ENCODE measurements at regions not wholly inside any gene's neighbourhood (a gene's known extent, or its start where the extent isn't known, plus 50 kb on each side); places are given as distances from the start of the nearest gene placed in this dataset.

DNA sequence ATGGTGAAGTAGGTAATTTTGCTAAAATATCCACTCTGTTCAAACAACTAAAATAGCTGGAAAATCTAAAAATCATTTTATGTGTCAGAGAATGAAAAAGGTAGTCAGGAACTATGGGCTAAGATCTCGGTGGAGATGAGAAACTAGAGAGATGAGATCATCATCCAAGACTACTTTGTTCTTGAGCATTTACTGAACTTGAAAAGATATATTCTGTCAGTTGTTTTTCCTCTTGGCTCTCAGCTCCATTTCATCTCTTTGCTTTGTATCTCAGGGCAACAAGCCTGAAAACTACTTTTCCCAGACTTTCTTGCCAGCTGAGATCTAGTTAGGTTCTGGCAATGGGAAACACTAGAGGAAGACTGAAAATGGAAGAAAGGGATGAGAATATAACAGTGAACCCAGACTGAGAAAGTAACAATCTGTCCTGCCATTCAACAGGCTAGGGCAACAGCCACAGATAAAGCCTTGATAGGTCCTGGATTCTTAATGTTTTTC is 346.2 kb upstream of the MEX3C start:
- Histone ChIP-seq H3K9ac (ENCODE audit: low read depth, low read length) (no peak overlapping the region), H3K79me2 (ENCODE audit: insufficient read depth, low read length) (no peaks in the 10 kb centered on the region), H3K4me2 (ENCODE audit: insufficient read depth, low read length) (no peak overlapping the region), H3K9me3 (ENCODE audit: insufficient read depth, low read length, severe bottlenecking) (no peaks in the 10 kb centered on the region), H2AFZ (ENCODE audit: low read depth, low read length) (no peak overlapping the region), H3K4me1 (ENCODE audit: insufficient read depth, low read length) (no peaks in the 10 kb centered on the region), H3K27me3 (ENCODE audit: insufficient read depth, low read length, poor library complexity) (no peaks in the 10 kb centered on the region), H3K36me3 (ENCODE audit: insufficient read depth, low read length) (no peaks in the 10 kb centered on the region), H3K4me3 (ENCODE audit: low read depth in 1 of 2, low read length in 2 of 2) (no peak overlapping the region), H3K27ac (ENCODE audit: low read length) (no peak overlapping the region), H4K20me1 (ENCODE audit: insufficient read depth, low read length) (no peaks in the 10 kb centered on the region)
- TF ChIP-seq, protein P1, sequence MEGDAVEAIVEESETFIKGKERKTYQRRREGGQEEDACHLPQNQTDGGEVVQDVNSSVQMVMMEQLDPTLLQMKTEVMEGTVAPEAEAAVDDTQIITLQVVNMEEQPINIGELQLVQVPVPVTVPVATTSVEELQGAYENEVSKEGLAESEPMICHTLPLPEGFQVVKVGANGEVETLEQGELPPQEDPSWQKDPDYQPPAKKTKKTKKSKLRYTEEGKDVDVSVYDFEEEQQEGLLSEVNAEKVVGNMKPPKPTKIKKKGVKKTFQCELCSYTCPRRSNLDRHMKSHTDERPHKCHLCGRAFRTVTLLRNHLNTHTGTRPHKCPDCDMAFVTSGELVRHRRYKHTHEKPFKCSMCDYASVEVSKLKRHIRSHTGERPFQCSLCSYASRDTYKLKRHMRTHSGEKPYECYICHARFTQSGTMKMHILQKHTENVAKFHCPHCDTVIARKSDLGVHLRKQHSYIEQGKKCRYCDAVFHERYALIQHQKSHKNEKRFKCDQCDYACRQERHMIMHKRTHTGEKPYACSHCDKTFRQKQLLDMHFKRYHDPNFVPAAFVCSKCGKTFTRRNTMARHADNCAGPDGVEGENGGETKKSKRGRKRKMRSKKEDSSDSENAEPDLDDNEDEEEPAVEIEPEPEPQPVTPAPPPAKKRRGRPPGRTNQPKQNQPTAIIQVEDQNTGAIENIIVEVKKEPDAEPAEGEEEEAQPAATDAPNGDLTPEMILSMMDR (IDR thresholded peaks at IDR 0.05; ENCODE audit: borderline replicate concordance, extremely low read depth, low read length, poor library complexity, severe bottlenecking) = no peak
- TF ChIP-seq EZH2 (IDR thresholded peaks at IDR 0.05; ENCODE audit: borderline replicate concordance, low read depth, low read length, severe bottlenecking) = no peak
- no peak for DNase-seq
- no peak for ATAC-seq (ENCODE audit: insufficient read depth, low read depth)

DNA sequence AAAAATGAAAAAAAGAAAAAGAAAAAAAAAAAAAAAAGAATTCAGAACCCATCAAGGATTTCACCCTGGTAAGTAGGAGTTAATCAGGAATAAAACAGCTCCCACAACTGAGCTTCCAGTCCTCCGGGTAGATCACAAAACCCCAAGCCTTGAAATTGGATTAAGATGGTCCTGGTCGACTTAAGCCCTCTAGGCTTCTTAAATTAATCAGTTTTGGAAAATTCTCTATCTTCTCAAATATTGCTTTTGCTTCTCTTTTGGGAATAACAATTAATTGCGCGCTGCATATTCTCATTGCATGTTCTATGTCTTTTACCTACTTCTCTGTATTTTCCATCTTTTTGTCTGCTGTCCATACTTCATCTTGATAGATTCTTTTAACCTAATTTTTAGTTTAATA is 348.0 kb upstream of the MEX3C start:
- no peak overlapping the region for H2AFZ ChIP-seq (ENCODE audit: low read depth, low read length)
- H3K36me3 ChIP-seq (ENCODE audit: insufficient read depth, low read length) = no peaks in the 10 kb centered on the region
- H4K20me1 ChIP-seq (ENCODE audit: insufficient read depth, low read length) = no peaks in the 10 kb centered on the region
- DNase-seq (no peak), ATAC-seq (ENCODE audit: insufficient read depth, low read depth) (no peak)
- no peaks in the 10 kb centered on the region for H3K27me3 ChIP-seq (ENCODE audit: insufficient read depth, low read length, poor library complexity)
- TF ChIP-seq, protein P1 (IDR thresholded peaks at IDR 0.05; ENCODE audit: borderline replicate concordance, extremely low read depth, low read length, poor library complexity, severe bottlenecking) = no peak
- no peak for TF ChIP-seq EZH2 (IDR thresholded peaks at IDR 0.05; ENCODE audit: borderline replicate concordance, low read depth, low read length, severe bottlenecking)
- H3K4me2 ChIP-seq (ENCODE audit: insufficient read depth, low read length) = no peak overlapping the region
- no peak overlapping the region for H3K4me3 ChIP-seq (ENCODE audit: low read depth in 1 of 2, low read length in 2 of 2)
- no peaks in the 10 kb centered on the region for H3K9me3 ChIP-seq (ENCODE audit: insufficient read depth, low read length, severe bottlenecking)
- no peaks in the 10 kb centered on the region for H3K4me1 ChIP-seq (ENCODE audit: insufficient read depth, low read length)
- H3K27ac ChIP-seq (ENCODE audit: low read length) = no peak overlapping the region
- no peak overlapping the region for H3K9ac ChIP-seq (ENCODE audit: low read depth, low read length)
- no peaks in the 10 kb centered on the region for H3K79me2 ChIP-seq (ENCODE audit: insufficient read depth, low read length)

DNA sequence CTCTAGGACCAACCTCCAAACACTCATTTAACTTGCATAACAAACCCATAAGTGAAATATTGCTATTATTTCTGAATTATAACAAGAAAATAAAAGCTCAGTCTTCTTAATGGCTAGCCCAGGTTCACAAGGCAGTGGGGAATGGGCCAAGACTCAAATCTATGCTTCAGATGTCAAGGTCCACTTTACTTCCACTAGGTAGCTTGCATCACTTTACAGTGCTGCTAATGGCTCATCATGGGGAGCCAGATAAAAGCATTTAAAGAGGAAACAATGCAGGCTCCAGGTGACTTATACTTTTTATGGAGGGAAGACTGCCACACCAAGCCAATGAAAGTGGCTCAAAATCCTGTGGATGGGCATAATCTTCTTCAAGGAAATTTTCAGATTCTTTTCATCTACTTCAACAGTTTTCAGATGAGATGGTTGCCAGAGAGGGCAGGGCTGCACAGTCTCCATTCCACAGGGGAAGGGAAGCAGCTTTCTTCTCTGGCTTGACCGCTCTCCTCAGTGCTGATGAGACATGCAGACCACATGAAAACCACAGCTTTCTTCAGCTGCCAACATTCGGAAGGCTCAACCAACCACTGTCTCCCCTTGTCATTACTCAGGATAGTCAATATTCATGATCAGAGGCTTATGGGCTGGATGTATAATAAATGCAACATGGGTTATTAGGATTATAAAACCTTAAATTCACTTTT is 361.9 kb upstream of the MEX3C start:
- Histone ChIP-seq H3K9ac (ENCODE audit: low read depth, low read length) (no peak overlapping the region), H2AFZ (ENCODE audit: low read depth, low read length) (no peak overlapping the region), H3K36me3 (ENCODE audit: insufficient read depth, low read length) (no peaks in the 10 kb centered on the region), H3K4me1 (ENCODE audit: insufficient read depth, low read length) (no peaks in the 10 kb centered on the region), H3K4me2 (ENCODE audit: insufficient read depth, low read length) (no peak overlapping the region), H3K27ac (ENCODE audit: low read length) (no peak overlapping the region), H3K9me3 (ENCODE audit: insufficient read depth, low read length, severe bottlenecking) (no peaks in the 10 kb centered on the region), H3K4me3 (ENCODE audit: low read depth in 1 of 2, low read length in 2 of 2) (no peak overlapping the region), H3K27me3 (ENCODE audit: insufficient read depth, low read length, poor library complexity) (no peaks in the 10 kb centered on the region), H3K79me2 (ENCODE audit: insufficient read depth, low read length) (no peaks in the 10 kb centered on the region), H4K20me1 (ENCODE audit: insufficient read depth, low read length) (no peaks in the 10 kb centered on the region)
- ATAC-seq (ENCODE audit: insufficient read depth, low read depth) (no peak), DNase-seq (no peak)
- TF ChIP-seq, protein P1 (IDR thresholded peaks at IDR 0.05; ENCODE audit: borderline replicate concordance, extremely low read depth, low read length, poor library complexity, severe bottlenecking) = no peak
- TF ChIP-seq EZH2 (IDR thresholded peaks at IDR 0.05; ENCODE audit: borderline replicate concordance, low read depth, low read length, severe bottlenecking) = no peak
